ENCODE measurements at regions not wholly inside any gene's neighbourhood (a gene's known extent, or its start where the extent isn't known, plus 50 kb on each side); places are given as distances from the start of the nearest gene placed in this dataset.
"Not testable (repeated sequence)": the region's sequence is repeated elsewhere in the genome, so short reads cannot be mapped to it uniquely, and the experiment has no call there.

DNA sequence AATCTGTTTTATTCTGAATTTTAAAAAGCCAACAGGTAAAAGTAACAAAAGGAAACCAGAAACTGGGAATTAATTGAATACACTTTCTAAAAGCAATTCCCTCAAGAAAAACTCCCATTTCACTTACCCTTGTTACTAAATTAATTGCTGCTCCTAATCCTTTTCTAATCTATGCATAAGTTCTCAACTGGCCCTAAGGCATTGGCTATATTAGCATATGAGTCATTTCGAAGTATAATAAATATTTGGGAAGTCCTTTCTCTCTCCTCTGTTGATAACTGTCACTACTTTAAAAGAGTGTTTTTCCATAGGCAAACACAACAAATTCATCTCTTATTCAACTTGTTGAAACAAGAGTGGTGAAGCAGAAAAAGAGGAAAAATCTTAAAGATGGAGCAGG, 486.5 kb upstream of the HTR2C start:
- in situ Hi-C loops (cut with HindIII; ENCODE audit: low sequenced_read_pairs), result no loop called here

DNA sequence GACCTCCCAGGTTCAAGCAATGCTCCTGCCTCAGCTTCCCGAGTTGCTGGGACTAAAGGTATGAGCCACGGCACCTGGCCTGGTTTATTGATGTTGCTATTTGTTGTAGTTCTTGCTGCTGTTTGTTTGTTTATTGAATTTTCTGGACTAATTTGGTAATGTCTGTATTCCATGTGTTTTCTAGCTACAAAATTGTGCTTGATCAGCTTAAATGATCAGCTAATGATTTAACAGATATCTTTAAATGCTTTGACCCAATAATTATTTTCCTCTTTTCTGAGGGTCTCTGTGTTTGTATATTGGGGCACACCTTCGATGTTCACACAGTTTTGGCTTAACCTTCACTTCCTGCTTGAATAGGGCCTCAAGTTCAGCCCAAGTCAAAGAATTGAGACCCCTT, 488.1 kb upstream of the HTR2C start:
- in situ Hi-C loops (cut with HindIII; ENCODE audit: low sequenced_read_pairs), result no loop called here

DNA sequence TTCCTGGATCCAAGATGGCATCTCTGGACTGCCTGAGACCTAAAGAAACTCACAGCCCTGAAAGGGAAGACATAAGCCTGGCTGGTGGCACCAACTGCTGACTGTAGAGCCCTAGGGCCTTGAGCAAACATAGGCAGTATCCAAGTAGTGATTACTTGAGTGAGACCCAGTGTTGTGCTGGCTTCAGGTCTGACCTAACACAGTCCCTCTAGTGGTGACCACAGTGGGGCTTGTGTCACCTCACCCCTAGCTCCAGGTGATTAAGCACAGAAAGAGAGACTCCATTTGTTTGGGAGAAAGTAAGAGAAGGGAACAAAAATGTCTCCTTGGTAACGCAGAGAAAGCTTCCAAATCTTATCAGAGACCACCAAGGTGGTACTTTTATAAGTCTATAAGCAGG, 496.3 kb upstream of the HTR2C start:
- in situ Hi-C loops (cut with HindIII; ENCODE audit: low sequenced_read_pairs), result no loop called here

DNA sequence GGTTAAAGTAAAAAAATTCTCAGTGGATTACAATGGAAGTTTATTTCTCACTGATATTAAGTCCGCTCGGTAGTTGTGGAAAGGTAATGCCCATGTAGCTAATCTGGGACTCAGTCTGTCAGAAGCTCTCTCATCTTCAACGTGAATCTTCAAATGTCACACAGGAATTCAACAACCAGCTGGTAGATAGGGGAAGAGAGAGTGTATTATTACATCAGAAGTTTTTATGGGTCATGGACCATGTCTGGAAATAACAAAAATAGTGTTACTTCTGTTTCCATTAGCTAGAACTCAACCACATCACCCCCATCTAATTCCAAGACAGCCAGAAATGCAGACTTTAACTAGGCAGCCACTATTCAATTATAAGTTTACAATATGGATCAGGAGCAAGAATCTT, 506.1 kb upstream of the HTR2C start:
- in situ Hi-C loops (cut with HindIII; ENCODE audit: low sequenced_read_pairs), result no loop called here

DNA sequence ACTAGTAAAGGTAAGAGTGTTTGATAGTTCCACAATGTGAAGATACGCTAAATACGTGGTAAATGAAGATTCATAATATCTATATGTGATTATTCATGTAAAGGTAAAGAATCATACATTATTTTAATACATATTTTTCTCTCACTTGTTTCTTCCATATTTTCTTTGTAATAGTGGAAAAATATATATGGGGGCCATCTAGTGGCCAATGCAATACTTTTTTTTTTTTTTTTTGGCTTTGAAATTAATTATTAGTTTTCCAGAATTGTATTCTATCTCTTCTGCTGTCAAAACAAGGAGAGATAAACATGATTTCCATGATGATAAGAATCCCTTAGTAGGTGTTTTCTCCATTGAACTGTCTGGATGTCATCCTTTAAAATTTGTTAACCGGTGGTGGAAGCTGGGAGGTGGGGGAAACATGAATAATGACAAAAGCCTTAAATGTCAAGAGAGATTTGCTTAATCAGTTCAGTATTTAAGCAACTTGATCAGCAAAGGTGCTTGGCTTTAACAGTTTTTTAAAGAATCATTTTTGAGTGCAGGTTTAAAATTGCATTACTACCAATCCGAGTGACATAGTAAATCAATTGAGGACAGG, 508.7 kb upstream of the HTR2C start:
- in situ Hi-C loops (cut with HindIII; ENCODE audit: low sequenced_read_pairs), result no loop called here

DNA sequence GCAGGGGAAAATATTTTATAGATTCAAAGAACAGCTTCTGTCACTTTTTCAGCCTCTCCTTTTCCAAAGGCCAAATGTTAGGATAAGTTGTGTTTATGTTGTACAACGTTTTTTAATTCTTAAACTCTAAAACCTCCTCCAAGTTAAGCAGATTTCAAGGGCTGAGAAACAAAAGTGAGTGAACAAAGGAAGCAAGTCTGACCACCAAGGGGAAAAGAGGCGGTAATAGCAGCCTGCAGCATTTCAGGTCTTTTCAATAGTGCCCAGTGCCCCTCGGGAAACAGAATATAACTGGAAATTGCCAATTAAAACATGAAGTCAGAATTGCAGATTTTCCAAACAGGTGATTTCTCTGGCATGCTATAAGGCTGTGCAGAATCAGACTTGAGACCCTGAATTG, 510.0 kb upstream of the HTR2C start:
- in situ Hi-C loops (cut with HindIII; ENCODE audit: low sequenced_read_pairs), result no loop called here

DNA sequence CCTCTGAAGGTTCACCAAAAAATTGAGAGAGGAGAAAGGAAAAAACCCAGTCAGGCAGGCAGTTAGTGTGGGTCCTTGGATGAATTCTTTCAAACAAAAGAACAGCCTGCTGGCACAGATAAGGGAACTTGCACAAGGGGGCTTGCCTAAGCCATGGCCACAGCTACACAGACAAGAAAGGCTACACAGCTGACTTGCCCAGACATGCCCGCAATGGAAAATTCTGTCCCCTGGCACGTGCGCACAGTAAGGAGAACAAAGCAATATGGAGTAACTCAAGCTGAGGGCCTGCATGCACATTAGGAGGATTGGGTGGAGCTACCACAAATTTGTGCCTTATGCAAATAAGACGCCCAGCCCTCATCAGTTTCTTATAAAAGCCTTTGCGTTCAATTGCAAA, 512.5 kb upstream of the HTR2C start:
- in situ Hi-C loops (cut with HindIII; ENCODE audit: low sequenced_read_pairs), result no loop called here

DNA sequence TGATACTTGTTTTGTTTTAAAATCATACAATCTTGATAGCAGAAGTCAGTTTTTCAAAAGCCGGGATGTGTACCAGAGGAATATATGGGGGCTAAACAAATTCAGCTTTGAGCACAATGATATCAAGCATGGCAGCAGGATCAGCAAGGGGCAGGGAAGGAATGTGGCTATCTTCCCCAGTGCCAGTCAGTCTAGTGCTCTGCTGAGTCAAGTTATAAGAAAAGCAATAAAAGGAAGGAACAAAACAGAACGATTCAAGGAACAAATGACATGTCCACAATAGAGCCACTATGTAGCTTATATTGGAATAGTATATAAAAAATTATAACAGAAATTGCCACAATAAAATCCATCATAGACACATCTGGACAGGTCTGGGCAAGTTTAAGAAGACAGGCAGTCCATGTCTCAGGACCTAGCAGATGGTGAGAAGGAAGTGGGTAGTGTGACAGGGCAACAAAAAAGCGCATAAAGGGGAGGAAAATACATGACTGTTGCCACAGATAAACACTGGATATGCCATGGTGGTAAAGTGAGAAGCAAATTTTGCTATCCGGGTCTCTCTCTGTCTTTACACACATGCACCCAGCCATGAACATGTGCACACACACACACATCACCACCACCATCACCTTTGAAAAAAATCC, 518.2 kb upstream of the HTR2C start:
- in situ Hi-C loops (cut with HindIII; ENCODE audit: low sequenced_read_pairs), result no loop called here

DNA sequence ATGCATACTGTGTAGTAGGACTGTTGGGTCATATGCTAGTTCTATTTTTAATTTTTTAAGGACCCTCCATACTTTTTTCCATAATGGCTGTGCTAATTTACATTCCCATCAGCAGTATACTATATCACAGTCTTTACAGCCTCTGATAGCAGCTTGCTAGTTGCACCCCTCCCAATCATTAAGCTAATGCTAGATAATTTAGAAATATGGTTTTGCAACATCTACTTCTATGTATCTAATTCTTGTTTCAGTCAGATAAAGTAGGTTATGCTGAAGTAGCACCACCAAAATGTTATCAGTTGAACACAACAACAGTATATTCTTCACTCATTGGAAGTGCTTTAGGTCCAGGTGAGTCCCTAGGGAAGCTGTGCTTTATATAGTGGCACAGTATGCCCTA, 522.7 kb upstream of the HTR2C start:
- in situ Hi-C loops (cut with HindIII; ENCODE audit: low sequenced_read_pairs), result no loop called here

DNA sequence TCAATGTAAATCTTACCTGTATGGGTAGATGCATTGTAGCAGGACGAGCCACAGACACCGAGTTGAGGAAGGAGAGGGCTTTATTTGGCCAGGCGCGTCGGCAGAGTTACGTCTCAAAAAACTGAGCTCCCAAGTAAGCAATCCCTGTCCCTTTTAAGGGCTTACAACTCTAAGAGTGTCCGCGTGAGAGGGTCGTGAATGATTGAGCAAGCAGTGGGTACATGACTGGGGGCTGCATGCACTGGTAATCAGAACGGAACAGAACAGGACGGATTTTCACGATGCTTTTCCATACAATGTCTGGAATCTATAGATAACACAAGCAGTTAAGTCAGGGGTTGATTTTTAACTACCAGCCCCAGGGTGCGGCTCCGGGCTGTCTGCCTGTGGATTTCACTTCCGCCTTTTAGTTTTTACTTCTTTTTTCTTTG, 524.9 kb upstream of the HTR2C start:
- in situ Hi-C loops (cut with HindIII; ENCODE audit: low sequenced_read_pairs), result no loop called here

DNA sequence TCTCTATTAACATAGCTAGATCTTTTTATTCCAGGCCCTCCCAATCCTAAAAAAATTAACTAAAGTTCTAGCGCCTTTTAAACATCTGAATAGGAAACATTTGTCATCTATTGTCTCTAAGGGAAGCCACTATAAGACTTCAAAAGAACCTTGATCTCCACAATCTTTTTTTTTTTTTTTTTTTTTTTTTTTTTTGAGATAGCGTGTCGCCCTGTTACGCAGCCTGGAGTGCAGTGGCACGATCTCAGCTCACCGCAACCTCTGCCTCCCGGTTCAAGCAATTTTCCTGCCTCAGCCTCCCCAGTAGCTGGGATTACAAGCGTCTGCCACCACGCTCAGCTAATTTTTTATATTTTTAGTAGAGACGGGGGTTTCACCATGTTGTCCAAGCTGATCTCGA, 526.5 kb upstream of the HTR2C start:
- in situ Hi-C loops (cut with HindIII; ENCODE audit: low sequenced_read_pairs), result not testable (repeated sequence)

DNA sequence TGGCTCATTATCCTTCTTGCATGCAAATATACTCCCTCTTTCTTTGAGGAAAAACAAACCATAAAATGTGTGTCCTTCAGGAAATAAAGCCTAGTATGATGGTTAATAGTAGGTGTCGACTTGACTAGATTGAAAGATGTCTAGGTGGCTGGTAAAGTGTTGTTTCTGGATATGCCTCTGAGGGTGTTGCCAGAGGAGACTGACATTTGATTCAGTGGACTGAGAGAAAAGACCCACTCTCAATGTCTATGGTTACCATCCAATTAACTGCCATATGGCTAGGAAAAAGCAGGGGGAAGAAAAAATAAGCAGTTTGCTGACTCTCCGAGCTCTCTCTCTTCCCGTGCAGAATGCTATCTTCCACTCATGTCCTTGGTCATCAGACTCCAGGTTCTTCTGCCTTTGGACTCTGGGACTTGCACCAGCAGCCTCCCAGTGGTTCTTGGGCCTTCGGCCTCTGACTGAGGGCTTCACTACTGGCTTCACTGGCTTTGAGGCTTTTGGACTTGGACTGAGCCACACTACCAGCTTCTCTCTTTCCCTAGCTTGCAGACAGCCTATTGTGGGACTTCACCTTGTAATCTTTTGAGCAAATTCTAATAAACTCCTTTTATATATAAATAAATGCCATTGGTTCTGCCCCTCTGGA, 532.1 kb upstream of the HTR2C start:
- in situ Hi-C loops (cut with HindIII; ENCODE audit: low sequenced_read_pairs), result no loop called here

DNA sequence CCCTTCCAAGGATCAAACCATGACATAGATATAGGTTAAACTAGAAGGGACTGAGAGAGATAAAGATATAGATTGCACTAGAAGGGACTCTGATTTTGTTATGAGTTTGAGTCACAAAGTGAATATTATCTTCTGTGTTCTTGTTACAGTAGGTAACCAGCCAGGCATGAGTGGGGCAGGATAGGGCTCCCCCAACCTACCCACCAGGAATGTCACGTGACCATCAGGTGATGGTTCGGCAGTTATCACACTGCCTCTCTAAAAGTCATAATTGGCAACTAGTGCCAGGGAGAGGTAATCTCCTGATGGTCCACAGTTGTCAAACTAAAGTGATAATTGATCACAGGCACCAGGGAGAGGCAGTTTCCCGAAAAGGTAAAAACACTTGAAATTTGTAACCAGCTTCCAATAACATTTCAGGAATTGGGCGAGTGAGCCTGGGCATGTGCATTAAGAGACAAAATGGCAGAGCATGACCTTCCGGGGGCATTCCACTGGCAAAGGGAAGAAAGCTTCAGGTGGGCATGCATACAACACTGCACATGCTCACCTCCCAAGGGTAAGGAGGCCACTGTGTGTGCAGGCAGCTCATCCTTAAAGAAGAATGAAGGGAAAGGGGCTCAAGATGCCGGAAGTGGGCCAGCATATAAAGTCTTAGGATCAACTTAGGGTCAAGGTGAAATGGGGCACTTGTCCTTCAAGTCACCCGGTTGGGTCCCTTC, 533.6 kb upstream of the HTR2C start:
- in situ Hi-C loops (cut with HindIII; ENCODE audit: low sequenced_read_pairs), result no loop called here

DNA sequence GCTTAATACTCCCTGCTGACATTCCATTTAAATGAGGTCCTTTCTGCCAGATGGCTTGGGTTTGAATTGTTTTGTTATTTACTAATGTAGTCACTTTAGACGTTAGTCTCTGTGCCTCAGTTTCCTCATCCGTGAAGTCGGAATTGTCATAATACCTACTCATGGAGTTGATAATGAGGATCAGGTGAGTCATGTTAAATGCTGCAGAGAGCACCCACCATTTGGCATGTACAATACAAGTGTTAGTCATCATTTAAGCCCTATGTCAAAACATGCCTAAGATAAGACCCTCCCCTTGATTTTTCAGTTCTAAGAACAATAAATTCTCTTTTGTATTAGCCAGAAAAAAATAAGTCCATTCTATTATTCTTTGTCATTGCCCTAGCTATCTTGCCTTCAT, 534.8 kb upstream of the HTR2C start:
- in situ Hi-C loops (cut with HindIII; ENCODE audit: low sequenced_read_pairs), result no loop called here

DNA sequence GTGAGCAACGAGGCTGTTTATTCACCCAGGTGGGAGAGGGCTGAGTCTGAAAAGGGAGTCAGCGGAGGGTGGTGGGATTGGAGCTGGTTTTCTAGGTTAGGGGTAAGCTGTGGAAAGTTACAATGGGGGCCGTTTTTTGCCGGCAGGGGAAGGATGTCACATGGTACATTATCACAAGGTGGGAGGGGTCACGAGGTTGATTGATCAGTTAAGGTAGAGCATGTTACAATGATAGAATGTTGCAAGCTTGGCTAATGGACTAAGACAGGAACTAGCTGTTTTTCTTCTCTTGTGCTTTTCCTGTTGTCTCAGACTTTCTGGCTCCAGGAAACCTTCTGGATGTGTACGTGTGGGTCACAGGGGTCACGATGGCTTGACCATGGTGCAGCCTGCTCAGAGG, 536.3 kb upstream of the HTR2C start:
- in situ Hi-C loops (cut with HindIII; ENCODE audit: low sequenced_read_pairs), result no loop called here

DNA sequence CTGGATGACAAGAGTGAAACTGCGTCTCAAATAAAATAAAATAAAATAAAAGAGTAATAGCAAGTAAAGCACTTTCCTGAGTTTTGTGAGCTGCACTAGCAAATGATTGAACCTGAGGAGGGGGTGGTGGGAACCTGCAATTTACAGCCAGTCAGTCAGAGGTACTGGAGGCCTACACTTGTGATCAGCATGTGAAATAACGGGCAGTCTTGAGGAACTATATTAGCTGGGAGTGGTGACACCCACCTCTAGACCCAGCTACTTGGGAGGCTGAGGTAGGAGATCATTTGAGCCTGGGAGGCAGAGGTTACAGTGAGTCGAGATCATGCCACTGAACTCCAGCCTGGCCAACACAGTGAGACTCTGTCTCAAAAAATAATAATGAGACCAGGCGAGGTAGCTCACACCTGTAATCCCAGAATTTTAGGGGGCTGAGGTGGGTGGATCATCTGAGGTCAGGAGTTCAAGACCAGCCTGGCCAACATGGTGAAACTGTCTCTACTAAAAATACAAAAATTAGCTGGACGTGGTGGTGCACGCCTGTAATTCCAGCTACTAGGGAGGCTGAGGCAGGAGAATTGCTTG, 537.1 kb upstream of the HTR2C start:
- in situ Hi-C loops (cut with HindIII; ENCODE audit: low sequenced_read_pairs), result no loop called here

DNA sequence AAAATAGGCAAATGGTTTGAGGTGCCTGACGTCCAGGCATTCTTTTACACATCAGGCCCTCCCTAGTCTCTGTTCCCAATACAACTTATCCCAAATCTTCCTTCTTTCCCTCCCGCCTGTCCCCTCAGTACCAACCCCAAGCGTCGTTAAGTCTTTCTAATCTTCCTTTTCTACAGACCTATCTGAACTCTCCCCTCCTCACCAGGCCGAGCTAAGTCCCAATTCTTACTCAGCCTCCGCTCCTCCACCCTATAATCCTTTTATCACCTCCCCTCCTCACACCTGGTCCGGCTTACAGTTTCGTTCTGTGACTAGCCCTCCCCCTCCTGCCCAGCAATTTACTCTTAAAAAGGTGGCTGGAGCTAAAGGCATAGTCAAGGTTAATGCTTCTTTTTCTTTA, 542.4 kb upstream of the HTR2C start:
- in situ Hi-C loops (cut with HindIII; ENCODE audit: low sequenced_read_pairs), result not testable (repeated sequence)

DNA sequence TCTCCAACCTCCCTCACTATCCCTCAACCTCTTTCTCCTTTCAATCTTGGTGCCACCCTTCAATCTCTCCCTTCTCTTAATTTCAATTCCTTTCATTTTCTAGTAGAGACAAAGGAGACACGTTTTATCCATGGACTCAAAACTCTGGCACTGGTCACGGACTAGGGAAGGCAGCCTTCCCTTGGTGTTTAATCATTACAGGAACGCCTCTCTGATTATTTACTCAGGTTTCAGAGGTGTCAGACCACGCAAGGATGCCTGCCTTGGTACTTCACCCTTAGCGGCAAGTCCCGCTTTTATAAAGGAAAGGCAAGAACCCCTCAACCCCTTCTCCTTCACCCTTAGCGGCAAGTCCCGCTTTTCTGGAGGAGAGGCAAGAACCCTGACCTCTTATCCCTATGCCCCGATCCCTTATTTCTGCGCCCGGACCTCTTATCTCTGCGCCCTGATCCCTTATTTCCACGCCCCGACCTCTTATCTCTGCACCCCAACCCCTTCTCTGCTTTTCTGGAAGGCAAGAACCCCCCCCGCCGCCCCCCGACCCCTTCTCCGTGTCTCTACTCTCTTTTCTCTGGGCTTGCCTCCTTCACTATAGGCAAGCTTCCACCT, 543.1 kb upstream of the HTR2C start:
- in situ Hi-C loops (cut with HindIII; ENCODE audit: low sequenced_read_pairs), result not testable (repeated sequence)

DNA sequence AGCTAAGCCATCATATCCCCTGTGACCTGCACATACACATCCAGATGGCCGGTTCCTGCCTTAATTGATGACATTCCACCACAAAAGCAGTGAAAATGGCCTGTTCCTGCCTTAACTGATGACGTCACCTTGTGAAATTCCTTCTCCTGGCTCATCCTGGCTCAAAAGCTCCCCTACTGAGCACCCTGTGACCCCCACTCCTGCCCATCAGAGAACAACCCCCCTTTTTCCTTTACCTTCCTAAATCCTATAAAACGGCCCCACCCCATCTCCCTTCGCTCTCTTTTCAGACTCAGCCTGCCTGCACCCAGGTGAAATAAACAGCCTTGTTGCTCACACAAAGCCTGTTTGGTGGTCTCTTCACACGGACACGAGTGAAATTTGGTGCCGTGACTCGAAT, 543.8 kb upstream of the HTR2C start:
- in situ Hi-C loops (cut with HindIII; ENCODE audit: low sequenced_read_pairs), result not testable (repeated sequence)

DNA sequence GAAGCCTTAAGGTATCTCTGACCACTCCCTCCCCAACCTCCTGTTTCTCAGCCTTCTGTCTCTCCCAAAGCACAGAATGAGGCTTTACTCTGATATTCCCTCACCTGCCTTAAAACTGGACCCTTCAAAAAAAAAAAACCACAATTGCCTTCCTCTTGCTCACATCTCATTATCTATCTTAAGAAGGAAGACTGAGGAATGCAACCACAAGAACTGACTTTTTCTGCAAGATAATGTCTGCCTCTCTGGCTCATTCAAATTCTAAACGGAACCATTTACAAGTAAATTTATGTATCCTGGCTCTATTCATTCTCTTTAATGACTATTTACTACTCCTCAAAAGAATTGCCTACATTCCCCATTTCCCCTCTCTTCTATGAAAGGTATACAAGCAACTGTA, 545.5 kb upstream of the HTR2C start:
- in situ Hi-C loops (cut with HindIII; ENCODE audit: low sequenced_read_pairs), result no loop called here

DNA sequence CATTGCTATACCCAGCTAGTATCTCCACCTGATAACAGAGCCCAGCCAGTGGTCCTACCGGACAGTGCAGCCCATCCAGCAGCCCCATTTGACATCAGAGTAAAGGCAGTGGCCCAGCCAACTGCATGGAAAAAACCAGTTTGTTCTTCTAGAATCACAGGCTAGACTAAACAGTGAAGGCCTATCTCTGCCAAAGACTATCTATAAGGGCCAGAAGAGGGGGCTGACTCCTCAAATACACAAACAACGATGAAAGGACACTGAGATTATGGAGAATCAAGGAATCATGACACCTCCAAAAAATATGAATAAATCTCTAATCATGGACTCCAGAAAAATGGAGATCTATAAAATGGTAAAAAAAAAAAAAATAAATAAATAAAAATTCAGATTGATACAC, 546.4 kb upstream of the HTR2C start:
- in situ Hi-C loops (cut with HindIII; ENCODE audit: low sequenced_read_pairs), result no loop called here
